Hematopoietic multipotent progenitor cell treated with erythropoietin and hydrocortisone succinate and interleukin-3 and kit ligand, for 15 days (in vitro differentiated cells): ENCODE measurements at regions not wholly inside any gene's neighbourhood (a gene's known extent, or its start where the extent isn't known, plus 50 kb on each side); places are given as distances from the start of the nearest gene placed in this dataset.

Source experiments
- DNase-seq: peaks from one replicate; pipeline ENCODE4 v3.0.0-alpha.2; 2015; ENCODE audit warnings: low spot score

- DNase-seq = peak; percentile 16
Observed at GRCh38 chrY:13167698-13168097, 263.0 kb downstream of the DDX3Y start.

GRCh38 chrY:13168257-13168656, 263.6 kb downstream of the DDX3Y start:
- DNase-seq = peak; percentile 28
